Progenitor cell of endocrine pancreas (in vitro differentiated cells): ENCODE measurements at regions not wholly inside any gene's neighbourhood (a gene's known extent, or its start where the extent isn't known, plus 50 kb on each side); places are given as distances from the start of the nearest gene placed in this dataset.
"Not testable (repeated sequence)": the region's sequence is repeated elsewhere in the genome, so short reads cannot be mapped to it uniquely, and the experiment has no call there.

Experiments used
- DNase-seq: peaks from one replicate; pipeline ENCODE4 v3.0.0; 2021; ENCODE audit warnings: low spot score; ENCODE audit not compliant: unreplicated experiment
- H3K27ac Mint-ChIP-seq: 2 replicates; pipeline ENCODE4 v1.8.0; 2021; ENCODE audit warnings: mild to moderate bottlenecking, moderate library complexity, mixed read lengths
- H3K27me3 Mint-ChIP-seq: 2 replicates; pipeline ENCODE4 v1.8.0; 2021; ENCODE audit warnings: mixed read lengths
- H3K36me3 Mint-ChIP-seq: 2 replicates; pipeline ENCODE4 v1.8.0; 2022; ENCODE audit warnings: mixed read lengths; ENCODE audit not compliant: insufficient read depth
- H3K4me1 Mint-ChIP-seq: 2 replicates; pipeline ENCODE4 v1.8.0; 2021; ENCODE audit warnings: low read depth, mixed read lengths
- H3K4me3 Mint-ChIP-seq: 2 replicates; pipeline ENCODE4 v1.8.0; 2021; ENCODE audit warnings: low read depth, mild to moderate bottlenecking, moderate library complexity, mixed read lengths
- H3K9me3 Mint-ChIP-seq: 2 replicates; pipeline ENCODE4 v1.8.0; 2021; ENCODE audit warnings: low read depth, mixed read lengths
- TF ChIP-seq, protein P1 (sequence below): fragments of 200-600 bp; sonication (generic); IDR thresholded peaks from one replicate; pipeline ENCODE4 v1.5.0; 2021; ENCODE audit warnings: antibody characterized with exemption, mild to moderate bottlenecking; ENCODE audit not compliant: unreplicated experiment

DNA sequence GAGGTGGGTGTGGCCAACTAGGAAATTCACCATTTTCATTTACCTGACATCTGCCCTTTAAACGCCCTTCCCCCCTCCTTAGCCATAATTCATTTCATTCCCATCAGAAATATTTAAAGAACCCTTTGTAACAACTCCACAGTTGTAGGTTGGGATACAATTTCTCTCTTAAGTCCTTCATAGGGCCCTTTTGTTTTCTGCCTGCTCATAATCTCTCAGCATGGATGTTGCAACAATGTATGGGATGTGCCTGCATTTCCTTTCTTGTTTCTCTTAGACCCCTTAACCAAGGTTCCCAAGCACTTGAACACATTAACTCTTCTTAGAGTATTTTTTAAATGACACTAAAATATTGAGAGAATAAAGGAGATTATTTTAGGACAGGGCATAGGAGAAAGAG lies 51.7 kb upstream of the MYO10 start:
- TF ChIP-seq, protein P1, sequence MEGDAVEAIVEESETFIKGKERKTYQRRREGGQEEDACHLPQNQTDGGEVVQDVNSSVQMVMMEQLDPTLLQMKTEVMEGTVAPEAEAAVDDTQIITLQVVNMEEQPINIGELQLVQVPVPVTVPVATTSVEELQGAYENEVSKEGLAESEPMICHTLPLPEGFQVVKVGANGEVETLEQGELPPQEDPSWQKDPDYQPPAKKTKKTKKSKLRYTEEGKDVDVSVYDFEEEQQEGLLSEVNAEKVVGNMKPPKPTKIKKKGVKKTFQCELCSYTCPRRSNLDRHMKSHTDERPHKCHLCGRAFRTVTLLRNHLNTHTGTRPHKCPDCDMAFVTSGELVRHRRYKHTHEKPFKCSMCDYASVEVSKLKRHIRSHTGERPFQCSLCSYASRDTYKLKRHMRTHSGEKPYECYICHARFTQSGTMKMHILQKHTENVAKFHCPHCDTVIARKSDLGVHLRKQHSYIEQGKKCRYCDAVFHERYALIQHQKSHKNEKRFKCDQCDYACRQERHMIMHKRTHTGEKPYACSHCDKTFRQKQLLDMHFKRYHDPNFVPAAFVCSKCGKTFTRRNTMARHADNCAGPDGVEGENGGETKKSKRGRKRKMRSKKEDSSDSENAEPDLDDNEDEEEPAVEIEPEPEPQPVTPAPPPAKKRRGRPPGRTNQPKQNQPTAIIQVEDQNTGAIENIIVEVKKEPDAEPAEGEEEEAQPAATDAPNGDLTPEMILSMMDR = no peak
- no peaks in the 10 kb centered on the region for H3K36me3 Mint-ChIP-seq
- no peaks in the 10 kb centered on the region for H3K27me3 Mint-ChIP-seq
- DNase-seq = no peak
- H3K4me1 Mint-ChIP-seq = peaks cover 1% of the 10 kb centered on the region
- peaks cover 6% of the 10 kb centered on the region for H3K9me3 Mint-ChIP-seq
- H3K4me3 Mint-ChIP-seq = no peak overlapping the region
- H3K27ac Mint-ChIP-seq = no peak overlapping the region

- not testable (repeated sequence) for H3K27me3 Mint-ChIP-seq, H3K4me3 Mint-ChIP-seq, DNase-seq, H3K27ac Mint-ChIP-seq, H3K4me1 Mint-ChIP-seq, H3K36me3 Mint-ChIP-seq, H3K9me3 Mint-ChIP-seq
These were observed 54.9 kb upstream of the MYO10 start for GRCh38 chr5:16990817-16991520.

GRCh38 chr5:16992006-16992405 lies 55.9 kb upstream of the MYO10 start:
- no peak overlapping the region for H3K27ac Mint-ChIP-seq
- TF ChIP-seq, protein P1 = no peak

GRCh38 chr5:16992444-16992843 lies 56.4 kb upstream of the MYO10 start:
- Mint-ChIP-seq H3K36me3 (no peaks in the 10 kb centered on the region), H3K4me3 (no peak overlapping the region), H3K27me3 (peaks cover 3% of the 10 kb centered on the region), H3K4me1 (peaks cover 1% of the 10 kb centered on the region), H3K27ac (no peak overlapping the region), H3K9me3 (peaks cover 2% of the 10 kb centered on the region)
- no peak for DNase-seq
- TF ChIP-seq, protein P1 = no peak

More at GRCh38 chr5:16992006-16992405, 55.9 kb upstream of the MYO10 start:
- peaks cover 1% of the 10 kb centered on the region for H3K4me1 Mint-ChIP-seq
- no peak for DNase-seq
- H3K27me3 Mint-ChIP-seq = peaks cover 3% of the 10 kb centered on the region
- no peaks in the 10 kb centered on the region for H3K36me3 Mint-ChIP-seq
- H3K4me3 Mint-ChIP-seq = no peak overlapping the region
- H3K9me3 Mint-ChIP-seq = peaks cover 2% of the 10 kb centered on the region

DNA sequence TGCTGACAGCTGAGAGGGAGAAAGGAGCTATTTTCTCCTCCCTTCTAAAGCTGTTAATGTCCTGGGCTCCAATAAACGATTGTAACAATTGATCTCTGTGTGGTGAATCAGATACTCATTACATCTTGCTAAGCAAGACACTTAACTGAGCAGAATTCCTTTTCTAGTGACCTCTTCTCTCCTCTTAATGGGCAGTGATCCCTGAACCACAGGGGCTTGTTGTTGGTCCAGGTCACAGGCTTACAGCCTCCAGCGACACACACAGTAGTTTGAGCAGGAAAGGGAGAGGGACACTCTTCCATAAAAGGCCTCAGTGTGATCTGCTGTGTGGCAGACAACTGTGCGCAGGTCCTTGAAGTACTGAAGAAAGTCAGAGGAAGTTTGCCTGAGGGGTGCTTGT lies 58.5 kb upstream of the MYO10 start:
- Mint-ChIP-seq H3K9me3 (peaks cover 2% of the 10 kb centered on the region), H3K36me3 (no peaks in the 10 kb centered on the region), H3K27me3 (peaks cover 3% of the 10 kb centered on the region), H3K4me3 (no peak overlapping the region), H3K27ac (no peak overlapping the region), H3K4me1 (peaks cover 1% of the 10 kb centered on the region)
- TF ChIP-seq, protein P1 = no peak
- no peak for DNase-seq

GRCh38 chr5:16995372-16995771 lies 59.3 kb upstream of the MYO10 start:
- H3K4me3 Mint-ChIP-seq = no peak overlapping the region
- H3K27ac Mint-ChIP-seq = no peak overlapping the region
- H3K9me3 Mint-ChIP-seq = no peaks in the 10 kb centered on the region
- H3K4me1 Mint-ChIP-seq = peaks cover 1% of the 10 kb centered on the region
- H3K36me3 Mint-ChIP-seq = no peaks in the 10 kb centered on the region
- H3K27me3 Mint-ChIP-seq = peaks cover 3% of the 10 kb centered on the region
- no peak for DNase-seq
- TF ChIP-seq, protein P1 = no peak
